ENCODE measurements at regions not wholly inside any gene's neighbourhood (a gene's known extent, or its start where the extent isn't known, plus 50 kb on each side); places are given as distances from the start of the nearest gene placed in this dataset.

GRCh38 chr10:33810986-33811385 is 476.5 kb upstream of the NRP1 start:
- no peaks in the 10 kb centered on the region for H3K27me3 ChIP-seq (ENCODE audit: control insufficient read depth in 2 of 2, insufficient read depth in 2 of 2, low read length in 2 of 2)
- no peaks in the 10 kb centered on the region for H3K4me1 ChIP-seq (ENCODE audit: control insufficient read depth in 2 of 2, insufficient read depth in 2 of 2, low read length in 2 of 2)
- no peak for DNase-seq
- ATAC-seq, result no peak
- H3K4me1 Mint-ChIP-seq, result no peaks in the 10 kb centered on the region
- H3K9me3 Mint-ChIP-seq, result peaks cover 0 to 3% (median 0%) of the 10 kb centered on the region in 11 donors
- H3K27ac Mint-ChIP-seq, result no peak overlapping the region
- H3K36me3 Mint-ChIP-seq, result no peaks in the 10 kb centered on the region
- intact Hi-C loops (cut with micrococcal nuclease), result no loop called here
- CTCF ChIA-PET, result no interaction called here
- H3K4me3 ChIP-seq (ENCODE audit: low read length), result no peak overlapping the region
- H3K36me3 ChIP-seq (ENCODE audit: control insufficient read depth in 2 of 3, insufficient read depth in 3 of 3, low read length in 3 of 3), result no peaks in the 10 kb centered on the region
- H3K27me3 Mint-ChIP-seq, result peaks cover 0 to 8% (median 4%) of the 10 kb centered on the region in 5 donors
- POLR2A ChIA-PET, result no interaction called here
- no peak overlapping the region for H3K4me3 Mint-ChIP-seq
- H3K27ac ChIP-seq (ENCODE audit: low read depth, low read length), result no peak overlapping the region
- no peaks in the 10 kb centered on the region for H3K9me3 ChIP-seq (ENCODE audit: control insufficient read depth in 2 of 3, low read length in 3 of 3)

- no peak overlapping the region for H3K4me3 Mint-ChIP-seq
- Histone ChIP-seq H3K4me3 (ENCODE audit: low read length) (no peak overlapping the region), H3K27me3 (ENCODE audit: control insufficient read depth in 2 of 2, insufficient read depth in 2 of 2, low read length in 2 of 2) (no peaks in the 10 kb centered on the region), H3K9me3 (ENCODE audit: control insufficient read depth in 2 of 3, low read length in 3 of 3) (no peaks in the 10 kb centered on the region), H3K36me3 (ENCODE audit: control insufficient read depth in 2 of 3, insufficient read depth in 3 of 3, low read length in 3 of 3) (no peaks in the 10 kb centered on the region), H3K4me1 (ENCODE audit: control insufficient read depth in 2 of 2, insufficient read depth in 2 of 2, low read length in 2 of 2) (no peaks in the 10 kb centered on the region), H3K27ac (ENCODE audit: low read depth, low read length) (no peak overlapping the region)
- peaks cover 0 to 3% (median 0%) of the 10 kb centered on the region in 11 donors for H3K9me3 Mint-ChIP-seq
- no peaks in the 10 kb centered on the region for H3K36me3 Mint-ChIP-seq
- ATAC-seq, result no peak
- no peak overlapping the region for H3K27ac Mint-ChIP-seq
- ChIA-PET CTCF (no interaction called here), POLR2A (no interaction called here)
- DNase-seq, result no peak
- intact Hi-C loops (cut with micrococcal nuclease), result no loop called here
- peaks cover 0 to 8% (median 4%) of the 10 kb centered on the region in 5 donors for H3K27me3 Mint-ChIP-seq
- H3K4me1 Mint-ChIP-seq, result no peaks in the 10 kb centered on the region
These were observed 475.3 kb upstream of the NRP1 start for GRCh38 chr10:33809732-33810131.

- Histone ChIP-seq H3K27me3 (ENCODE audit: control insufficient read depth in 2 of 2, insufficient read depth in 2 of 2, low read length in 2 of 2) (no peaks in the 10 kb centered on the region), H3K4me1 (ENCODE audit: control insufficient read depth in 2 of 2, insufficient read depth in 2 of 2, low read length in 2 of 2) (no peaks in the 10 kb centered on the region), H3K4me3 (ENCODE audit: low read length) (no peak overlapping the region), H3K9me3 (ENCODE audit: control insufficient read depth in 2 of 3, low read length in 3 of 3) (no peaks in the 10 kb centered on the region), H3K27ac (ENCODE audit: low read depth, low read length) (no peak overlapping the region), H3K36me3 (ENCODE audit: control insufficient read depth in 2 of 3, insufficient read depth in 3 of 3, low read length in 3 of 3) (no peaks in the 10 kb centered on the region)
- DNase-seq (no peak), ATAC-seq (no peak)
- Mint-ChIP-seq H3K36me3 (no peaks in the 10 kb centered on the region), H3K4me3 (no peak overlapping the region), H3K4me1 (no peaks in the 10 kb centered on the region), H3K27me3 (peaks cover 0 to 8% (median 4%) of the 10 kb centered on the region in 5 donors), H3K27ac (no peak overlapping the region), H3K9me3 (peaks cover 0 to 3% (median 0%) of the 10 kb centered on the region in 11 donors)
- CTCF ChIA-PET, result no interaction called here
- intact Hi-C loops (cut with micrococcal nuclease), result no loop called here
- POLR2A ChIA-PET, result no interaction called here
These were observed 474.0 kb upstream of the NRP1 start for GRCh38 chr10:33808475-33808874.

- no peak overlapping the region for H3K27ac Mint-ChIP-seq
- H3K4me1 Mint-ChIP-seq, result no peaks in the 10 kb centered on the region
- no peak overlapping the region for H3K4me3 Mint-ChIP-seq
- intact Hi-C loops (cut with micrococcal nuclease), result no loop called here
- Histone ChIP-seq H3K4me1 (ENCODE audit: control insufficient read depth in 2 of 2, insufficient read depth in 2 of 2, low read length in 2 of 2) (no peaks in the 10 kb centered on the region), H3K9me3 (ENCODE audit: control insufficient read depth in 2 of 3, low read length in 3 of 3) (no peaks in the 10 kb centered on the region), H3K27ac (ENCODE audit: low read depth, low read length) (no peak overlapping the region), H3K36me3 (ENCODE audit: control insufficient read depth in 2 of 3, insufficient read depth in 3 of 3, low read length in 3 of 3) (no peaks in the 10 kb centered on the region), H3K4me3 (ENCODE audit: low read length) (no peak overlapping the region), H3K27me3 (ENCODE audit: control insufficient read depth in 2 of 2, insufficient read depth in 2 of 2, low read length in 2 of 2) (no peaks in the 10 kb centered on the region)
- ChIA-PET POLR2A (no interaction called here), CTCF (no interaction called here)
- H3K9me3 Mint-ChIP-seq, result peaks cover 0 to 2% (median 0%) of the 10 kb centered on the region in 11 donors
- H3K27me3 Mint-ChIP-seq, result peaks cover 0 to 8% (median 4%) of the 10 kb centered on the region in 5 donors
- no peaks in the 10 kb centered on the region for H3K36me3 Mint-ChIP-seq
- DNase-seq (no peak), ATAC-seq (no peak)
These were observed 473.3 kb upstream of the NRP1 start for GRCh38 chr10:33807531-33808359.

- Histone ChIP-seq H3K4me3 (ENCODE audit: low read length) (no peak overlapping the region), H3K9me3 (ENCODE audit: control insufficient read depth in 2 of 3, low read length in 3 of 3) (no peaks in the 10 kb centered on the region), H3K27me3 (ENCODE audit: control insufficient read depth in 2 of 2, insufficient read depth in 2 of 2, low read length in 2 of 2) (no peaks in the 10 kb centered on the region), H3K4me1 (ENCODE audit: control insufficient read depth in 2 of 2, insufficient read depth in 2 of 2, low read length in 2 of 2) (no peaks in the 10 kb centered on the region), H3K27ac (ENCODE audit: low read depth, low read length) (no peak overlapping the region), H3K36me3 (ENCODE audit: control insufficient read depth in 2 of 3, insufficient read depth in 3 of 3, low read length in 3 of 3) (no peaks in the 10 kb centered on the region)
- Mint-ChIP-seq H3K36me3 (no peaks in the 10 kb centered on the region), H3K4me1 (no peaks in the 10 kb centered on the region), H3K27me3 (peaks cover 0 to 8% (median 0%) of the 10 kb centered on the region in 5 donors), H3K9me3 (peaks cover 0 to 2% (median 0%) of the 10 kb centered on the region in 11 donors), H3K4me3 (no peak overlapping the region), H3K27ac (no peak overlapping the region)
- POLR2A ChIA-PET, result no interaction called here
- DNase-seq (no peak), ATAC-seq (no peak)
- CTCF ChIA-PET, result no interaction called here
- intact Hi-C loops (cut with micrococcal nuclease), result no loop called here
These were observed 471.4 kb upstream of the NRP1 start for GRCh38 chr10:33805831-33806230.

GRCh38 chr10:33804584-33804983 is 470.1 kb upstream of the NRP1 start:
- DNase-seq, result no peak
- Histone ChIP-seq H3K27me3 (ENCODE audit: control insufficient read depth in 2 of 2, insufficient read depth in 2 of 2, low read length in 2 of 2) (no peaks in the 10 kb centered on the region), H3K4me1 (ENCODE audit: control insufficient read depth in 2 of 2, insufficient read depth in 2 of 2, low read length in 2 of 2) (no peaks in the 10 kb centered on the region), H3K9me3 (ENCODE audit: control insufficient read depth in 2 of 3, low read length in 3 of 3) (no peaks in the 10 kb centered on the region), H3K36me3 (ENCODE audit: control insufficient read depth in 2 of 3, insufficient read depth in 3 of 3, low read length in 3 of 3) (no peaks in the 10 kb centered on the region), H3K27ac (ENCODE audit: low read depth, low read length) (no peak overlapping the region), H3K4me3 (ENCODE audit: low read length) (no peak overlapping the region)
- intact Hi-C loops (cut with micrococcal nuclease), result no loop called here
- Mint-ChIP-seq H3K9me3 (peaks cover 0 to 2% (median 0%) of the 10 kb centered on the region in 11 donors), H3K4me1 (no peaks in the 10 kb centered on the region), H3K27ac (no peak overlapping the region), H3K27me3 (peaks cover 0 to 8% (median 0%) of the 10 kb centered on the region in 5 donors), H3K36me3 (no peaks in the 10 kb centered on the region), H3K4me3 (no peak overlapping the region)
- POLR2A ChIA-PET, result no interaction called here
- CTCF ChIA-PET, result no interaction called here
- ATAC-seq, result no peak

- H3K36me3 Mint-ChIP-seq, result no peaks in the 10 kb centered on the region
- H3K27ac Mint-ChIP-seq, result no peak overlapping the region
- no peaks in the 10 kb centered on the region for H3K4me1 Mint-ChIP-seq
- ChIA-PET CTCF (no interaction called here), POLR2A (no interaction called here)
- H3K9me3 Mint-ChIP-seq, result peaks cover 0 to 2% (median 0%) of the 10 kb centered on the region in 11 donors
- Histone ChIP-seq H3K4me1 (ENCODE audit: control insufficient read depth in 2 of 2, insufficient read depth in 2 of 2, low read length in 2 of 2) (no peaks in the 10 kb centered on the region), H3K4me3 (ENCODE audit: low read length) (no peak overlapping the region), H3K9me3 (ENCODE audit: control insufficient read depth in 2 of 3, low read length in 3 of 3) (no peaks in the 10 kb centered on the region), H3K27ac (ENCODE audit: low read depth, low read length) (no peak overlapping the region), H3K27me3 (ENCODE audit: control insufficient read depth in 2 of 2, insufficient read depth in 2 of 2, low read length in 2 of 2) (no peaks in the 10 kb centered on the region), H3K36me3 (ENCODE audit: control insufficient read depth in 2 of 3, insufficient read depth in 3 of 3, low read length in 3 of 3) (no peaks in the 10 kb centered on the region)
- no peak for DNase-seq
- intact Hi-C loops (cut with micrococcal nuclease), result no loop called here
- no peak for ATAC-seq
- H3K4me3 Mint-ChIP-seq, result no peak overlapping the region
- H3K27me3 Mint-ChIP-seq, result peaks cover 0 to 4% (median under 1%) of the 10 kb centered on the region in 5 donors
These were observed 468.8 kb upstream of the NRP1 start for GRCh38 chr10:33803248-33803647.

Measured in naive thymus-derived CD4-positive, alpha-beta T cell (primary cell).